ENCODE measurements at regions not wholly inside any gene's neighbourhood (a gene's known extent, or its start where the extent isn't known, plus 50 kb on each side); places are given as distances from the start of the nearest gene placed in this dataset.
A peak's percentile ranks its signal among the peaks of the same experiment; 100 is the strongest.

- TF ChIP-seq CTCF (IDR thresholded peaks at IDR 0.05; ENCODE audit: low read depth, low read length), result no peak
- Histone ChIP-seq H3K9me3 (ENCODE audit: low read depth) (no peaks in the 10 kb centered on the region), H3K36me3 (no peaks in the 10 kb centered on the region), H3K4me1 (ENCODE audit: low read depth) (no peaks in the 10 kb centered on the region), H3K27ac (no peak overlapping the region), H3K27me3 (peaks cover 5% of the 10 kb centered on the region), H3K4me3 (no peak overlapping the region)
- no peak for DNase-seq (ENCODE audit: low read depth in 1 of 2, low spot score in 1 of 2)
These were observed 99.5 kb upstream of the HABP2 start for GRCh38 chr10:113453351-113453750.

- Histone ChIP-seq H3K36me3 (no peaks in the 10 kb centered on the region), H3K27me3 (peaks cover 5% of the 10 kb centered on the region), H3K27ac (no peak overlapping the region), H3K4me3 (no peak overlapping the region), H3K4me1 (ENCODE audit: low read depth) (no peaks in the 10 kb centered on the region), H3K9me3 (ENCODE audit: low read depth) (no peaks in the 10 kb centered on the region)
- peak; percentile 51 to 58 for DNase-seq (ENCODE audit: low read depth in 1 of 2, low spot score in 1 of 2)
- TF ChIP-seq CTCF (IDR thresholded peaks at IDR 0.05; ENCODE audit: low read depth, low read length), result peak; percentile 72
These were observed 98.4 kb upstream of the HABP2 start for GRCh38 chr10:113454341-113455061.

- Histone ChIP-seq H3K27me3 (no peaks in the 10 kb centered on the region), H3K4me3 (no peak overlapping the region), H3K9me3 (ENCODE audit: low read depth) (no peaks in the 10 kb centered on the region), H3K27ac (no peak overlapping the region), H3K36me3 (no peaks in the 10 kb centered on the region), H3K4me1 (ENCODE audit: low read depth) (no peaks in the 10 kb centered on the region)
- no peak for DNase-seq (ENCODE audit: low read depth in 1 of 2, low spot score in 1 of 2)
- TF ChIP-seq CTCF (IDR thresholded peaks at IDR 0.05; ENCODE audit: low read depth, low read length), result no peak
These were observed 96.9 kb upstream of the HABP2 start for GRCh38 chr10:113455947-113456346.

GRCh38 chr10:113456741-113457140 lies 96.1 kb upstream of the HABP2 start:
- no peak for TF ChIP-seq CTCF (IDR thresholded peaks at IDR 0.05; ENCODE audit: low read depth, low read length)
- Histone ChIP-seq H3K27ac (no peak overlapping the region), H3K4me3 (no peak overlapping the region), H3K9me3 (ENCODE audit: low read depth) (no peaks in the 10 kb centered on the region), H3K4me1 (ENCODE audit: low read depth) (no peaks in the 10 kb centered on the region), H3K36me3 (no peaks in the 10 kb centered on the region), H3K27me3 (no peaks in the 10 kb centered on the region)
- no peak for DNase-seq (ENCODE audit: low read depth in 1 of 2, low spot score in 1 of 2)

- no peaks in the 10 kb centered on the region for H3K9me3 ChIP-seq (ENCODE audit: low read depth)
- DNase-seq (ENCODE audit: low read depth in 1 of 2, low spot score in 1 of 2), result no peak
- H3K4me3 ChIP-seq, result no peak overlapping the region
- TF ChIP-seq CTCF (IDR thresholded peaks at IDR 0.05; ENCODE audit: low read depth, low read length), result no peak
- H3K27me3 ChIP-seq, result no peaks in the 10 kb centered on the region
- no peaks in the 10 kb centered on the region for H3K36me3 ChIP-seq
- H3K27ac ChIP-seq, result no peak overlapping the region
- no peaks in the 10 kb centered on the region for H3K4me1 ChIP-seq (ENCODE audit: low read depth)
These were observed 95.4 kb upstream of the HABP2 start for GRCh38 chr10:113457408-113457807.
